DOHH2 (cell line): ENCODE measurements at regions not wholly inside any gene's neighbourhood (a gene's known extent, or its start where the extent isn't known, plus 50 kb on each side); places are given as distances from the start of the nearest gene placed in this dataset.

ENCODE experiments used
- H3F3A ChIP-seq: fragments of 200-600 bp; sonication (generic), shearing (Covaris generic); 2 replicates; pipeline ENCODE4 v1.6.0; 2016; ENCODE audit warnings: antibody characterized with exemption, mild to moderate bottlenecking; ENCODE audit not compliant: control insufficient read depth, insufficient read depth
- H3K27ac ChIP-seq: fragments of 200-600 bp; sonication (generic); 2 replicates; pipeline ENCODE4 v1.5.1; 2014; ENCODE audit warnings: low read depth, mild to moderate bottlenecking, low read length, moderate library complexity
- H3K27me3 ChIP-seq: fragments of 200-600 bp; sonication (generic); 2 replicates; pipeline ENCODE4 v1.6.1; 2014; ENCODE audit warnings: mild to moderate bottlenecking, low read length, mixed read lengths; ENCODE audit not compliant: control insufficient read depth
- H3K36me3 ChIP-seq: fragments of 200-600 bp; sonication (generic); 2 replicates; pipeline ENCODE4 v1.6.1; 2014; ENCODE audit warnings: mild to moderate bottlenecking, low read length, moderate library complexity, mixed read lengths; ENCODE audit not compliant: control insufficient read depth
- H3K4me1 ChIP-seq: fragments of 200-600 bp; sonication (generic); 2 replicates; pipeline ENCODE4 v1.6.1; 2014; ENCODE audit warnings: mild to moderate bottlenecking, low read length, mixed read lengths; ENCODE audit not compliant: control insufficient read depth
- H3K4me2 ChIP-seq: fragments of 200-600 bp; sonication (generic); 2 replicates; pipeline ENCODE4 v1.6.0; 2014; ENCODE audit warnings: mild to moderate bottlenecking, low read length, moderate library complexity
- H3K4me3 ChIP-seq: fragments of 200-600 bp; sonication (generic); 2 replicates; pipeline ENCODE4 v1.5.1; 2014; ENCODE audit warnings: mild to moderate bottlenecking, low read length, mixed read lengths
- H3K79me2 ChIP-seq: fragments of 200-600 bp; sonication (generic); 2 replicates; pipeline ENCODE4 v1.6.1; 2014; ENCODE audit warnings: mild to moderate bottlenecking, low read length, mixed read lengths; ENCODE audit not compliant: control insufficient read depth
- H3K9me2 ChIP-seq: fragments of 200-600 bp; sonication (generic); replicated peaks from 2 replicates; pipeline ENCODE4 v1.6.1; 2014; ENCODE audit warnings: mild to moderate bottlenecking, low read length, mixed read lengths; ENCODE audit not compliant: control insufficient read depth
- H3K9me3 ChIP-seq: fragments of 200-600 bp; sonication (generic); 2 replicates; pipeline ENCODE4 v1.6.1; 2014; ENCODE audit warnings: antibody characterized with exemption, low read length, mixed read lengths; ENCODE audit not compliant: control insufficient read depth, insufficient read depth
- H4K20me1 ChIP-seq: fragments of 200-600 bp; sonication (generic); 2 replicates; pipeline ENCODE4 v1.6.0; 2014; ENCODE audit warnings: low read depth, mild to moderate bottlenecking, antibody characterized with exemption, low read length, moderate library complexity; ENCODE audit not compliant: control insufficient read depth, insufficient read depth
- CTCF ChIP-seq: fragments of 200-600 bp; sonication (generic); IDR thresholded peaks from one replicate; pipeline ENCODE4 v1.5.1; 2014; ENCODE audit warnings: antibody characterized with exemption, mild to moderate bottlenecking, low read depth, low read length; ENCODE audit not compliant: poor library complexity, severe bottlenecking
- EZH2phosphoT487 ChIP-seq: fragments of 200-600 bp; sonication (generic); IDR thresholded peaks from 2 replicates; pipeline ENCODE4 v1.6.1; 2017; ENCODE audit warnings: borderline replicate concordance, mild to moderate bottlenecking, antibody characterized with exemption, low read length, moderate library complexity, mixed read lengths

- no peak for TF ChIP-seq EZH2phosphoT487
- TF ChIP-seq CTCF: no peak
- no peaks in the 10 kb centered on the region for H3K27me3 ChIP-seq
- H3K4me3 ChIP-seq: no peak overlapping the region
- no peaks in the 10 kb centered on the region for H3F3A ChIP-seq
- no peaks in the 10 kb centered on the region for H3K79me2 ChIP-seq
- no peaks in the 10 kb centered on the region for H3K9me3 ChIP-seq
- H3K4me2 ChIP-seq: no peak overlapping the region
- peaks cover 5% of the 10 kb centered on the region for H3K4me1 ChIP-seq
- no peak overlapping the region for H3K27ac ChIP-seq
- no peaks in the 10 kb centered on the region for H3K36me3 ChIP-seq
- H4K20me1 ChIP-seq: no peaks in the 10 kb centered on the region
- no peaks in the 10 kb centered on the region for H3K9me2 ChIP-seq
Measured at GRCh38 chr1:199075792-199076191, 437.0 kb downstream of the PTPRC start.

- H3K27ac ChIP-seq: no peak overlapping the region
- peaks cover 15% of the 10 kb centered on the region for H3K4me1 ChIP-seq
- H3K4me3 ChIP-seq: no peak overlapping the region
- TF ChIP-seq CTCF (no peak), EZH2phosphoT487 (no peak)
- H3F3A ChIP-seq: no peaks in the 10 kb centered on the region
- no peak overlapping the region for H3K4me2 ChIP-seq
- H3K79me2 ChIP-seq: no peaks in the 10 kb centered on the region
- no peaks in the 10 kb centered on the region for H3K9me3 ChIP-seq
- no peaks in the 10 kb centered on the region for H3K36me3 ChIP-seq
- H3K9me2 ChIP-seq: no peaks in the 10 kb centered on the region
- no peaks in the 10 kb centered on the region for H3K27me3 ChIP-seq
- H4K20me1 ChIP-seq: no peaks in the 10 kb centered on the region
Measured at GRCh38 chr1:199079994-199080393, 441.2 kb downstream of the PTPRC start.

- Histone ChIP-seq H3K36me3 (no peaks in the 10 kb centered on the region), H3K4me1 (peaks cover 11% of the 10 kb centered on the region), H3K27ac (no peak overlapping the region), H3K4me3 (no peak overlapping the region), H4K20me1 (no peaks in the 10 kb centered on the region), H3K9me3 (no peaks in the 10 kb centered on the region), H3K9me2 (no peaks in the 10 kb centered on the region), H3F3A (no peaks in the 10 kb centered on the region), H3K27me3 (no peaks in the 10 kb centered on the region), H3K79me2 (no peaks in the 10 kb centered on the region), H3K4me2 (no peak overlapping the region)
- TF ChIP-seq CTCF (no peak), EZH2phosphoT487 (no peak)
Measured at GRCh38 chr1:199081739-199082138, 442.9 kb downstream of the PTPRC start.

- H3K79me2 ChIP-seq: no peaks in the 10 kb centered on the region
- no peak overlapping the region for H3K27ac ChIP-seq
- no peaks in the 10 kb centered on the region for H4K20me1 ChIP-seq
- no peaks in the 10 kb centered on the region for H3K9me3 ChIP-seq
- no peak overlapping the region for H3K4me3 ChIP-seq
- peaks cover 16% of the 10 kb centered on the region for H3K4me1 ChIP-seq
- no peak for TF ChIP-seq EZH2phosphoT487
- no peak for TF ChIP-seq CTCF
- H3K4me2 ChIP-seq: no peak overlapping the region
- H3K36me3 ChIP-seq: peaks cover under 1% of the 10 kb centered on the region; the same call in 1 of the 2 replicates
- H3K9me2 ChIP-seq: no peaks in the 10 kb centered on the region
- H3F3A ChIP-seq: no peaks in the 10 kb centered on the region
- no peaks in the 10 kb centered on the region for H3K27me3 ChIP-seq
Measured at GRCh38 chr1:199082778-199083389, 444.0 kb downstream of the PTPRC start.
